ENCODE measurements at regions not wholly inside any gene's neighbourhood (a gene's known extent, or its start where the extent isn't known, plus 50 kb on each side); places are given as distances from the start of the nearest gene placed in this dataset.
A peak's percentile ranks its signal among the peaks of the same experiment; 100 is the strongest.

DNA sequence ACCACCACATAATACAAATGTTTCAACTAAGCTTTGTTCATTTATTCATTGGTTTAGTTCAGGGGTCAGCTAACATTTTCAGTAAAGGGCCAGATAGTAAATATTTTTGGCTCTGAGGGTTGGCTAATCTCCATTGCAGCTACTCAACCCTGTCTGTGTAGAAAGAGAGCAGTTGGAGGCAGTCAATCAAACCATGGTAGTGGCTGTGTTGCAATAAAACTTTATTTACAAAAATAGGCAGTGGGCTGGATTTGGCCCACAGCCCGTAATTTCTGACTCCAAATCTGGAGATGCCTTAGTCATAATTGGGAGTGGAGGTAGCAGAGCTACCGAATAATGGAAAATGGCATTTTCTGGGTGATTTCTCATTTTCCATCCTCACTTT lies 242.5 kb upstream of the ZFP64 start (continued):
- TF ChIP-seq CBFB (CRISPR knock-in tag; IDR thresholded peaks at IDR 0.05) (no peak), TGIF2 (CRISPR knock-in tag; IDR thresholded peaks at IDR 0.05) (no peak), HMG20A (CRISPR knock-in tag; IDR thresholded peaks at IDR 0.05; ENCODE audit: borderline replicate concordance) (peak; percentile 22; the same call in 1 of the 2 replicates), ZNF615 (CRISPR knock-in tag; IDR thresholded peaks at IDR 0.05; ENCODE audit: borderline replicate concordance) (no peak), ATF7-NPFF (CRISPR knock-in tag; IDR thresholded peaks at IDR 0.05; ENCODE audit: low read depth) (no peak), SP5 (CRISPR knock-in tag; IDR thresholded peaks at IDR 0.05; ENCODE audit: borderline replicate concordance, low read depth) (0 out of 2 replicates have a peak, but pooled peaks have one; percentile 18), ZSCAN29 (CRISPR knock-in tag; conservative IDR thresholded peaks at IDR 0.05) (0 out of 2 replicates have a peak, but pooled peaks have one; percentile 10), ZNF501 (CRISPR knock-in tag; IDR thresholded peaks at IDR 0.05) (0 out of 2 replicates have a peak, but pooled peaks have one; percentile 19), ZKSCAN8 (CRISPR knock-in tag; IDR thresholded peaks at IDR 0.05; ENCODE audit: borderline replicate concordance) (no peak), ONECUT2 (CRISPR knock-in tag; IDR thresholded peaks at IDR 0.05) (no peak), ZNF7 (CRISPR knock-in tag; IDR thresholded peaks at IDR 0.05) (no peak), TCF12 (IDR thresholded peaks at IDR 0.05) (no peak), TCF12 (CRISPR knock-in tag; IDR thresholded peaks at IDR 0.05) (peak; percentile 45; the same call in 1 of the 2 replicates)
- TF ChIP-seq, protein P1, sequence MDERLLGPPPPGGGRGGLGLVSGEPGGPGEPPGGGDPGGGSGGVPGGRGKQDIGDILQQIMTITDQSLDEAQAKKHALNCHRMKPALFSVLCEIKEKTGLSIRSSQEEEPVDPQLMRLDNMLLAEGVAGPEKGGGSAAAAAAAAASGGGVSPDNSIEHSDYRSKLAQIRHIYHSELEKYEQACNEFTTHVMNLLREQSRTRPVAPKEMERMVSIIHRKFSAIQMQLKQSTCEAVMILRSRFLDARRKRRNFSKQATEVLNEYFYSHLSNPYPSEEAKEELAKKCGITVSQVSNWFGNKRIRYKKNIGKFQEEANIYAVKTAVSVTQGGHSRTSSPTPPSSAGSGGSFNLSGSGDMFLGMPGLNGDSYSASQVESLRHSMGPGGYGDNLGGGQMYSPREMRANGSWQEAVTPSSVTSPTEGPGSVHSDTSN (CRISPR knock-in tag; IDR thresholded peaks at IDR 0.05) = peak; percentile 79
- TF ChIP-seq, protein P2, sequence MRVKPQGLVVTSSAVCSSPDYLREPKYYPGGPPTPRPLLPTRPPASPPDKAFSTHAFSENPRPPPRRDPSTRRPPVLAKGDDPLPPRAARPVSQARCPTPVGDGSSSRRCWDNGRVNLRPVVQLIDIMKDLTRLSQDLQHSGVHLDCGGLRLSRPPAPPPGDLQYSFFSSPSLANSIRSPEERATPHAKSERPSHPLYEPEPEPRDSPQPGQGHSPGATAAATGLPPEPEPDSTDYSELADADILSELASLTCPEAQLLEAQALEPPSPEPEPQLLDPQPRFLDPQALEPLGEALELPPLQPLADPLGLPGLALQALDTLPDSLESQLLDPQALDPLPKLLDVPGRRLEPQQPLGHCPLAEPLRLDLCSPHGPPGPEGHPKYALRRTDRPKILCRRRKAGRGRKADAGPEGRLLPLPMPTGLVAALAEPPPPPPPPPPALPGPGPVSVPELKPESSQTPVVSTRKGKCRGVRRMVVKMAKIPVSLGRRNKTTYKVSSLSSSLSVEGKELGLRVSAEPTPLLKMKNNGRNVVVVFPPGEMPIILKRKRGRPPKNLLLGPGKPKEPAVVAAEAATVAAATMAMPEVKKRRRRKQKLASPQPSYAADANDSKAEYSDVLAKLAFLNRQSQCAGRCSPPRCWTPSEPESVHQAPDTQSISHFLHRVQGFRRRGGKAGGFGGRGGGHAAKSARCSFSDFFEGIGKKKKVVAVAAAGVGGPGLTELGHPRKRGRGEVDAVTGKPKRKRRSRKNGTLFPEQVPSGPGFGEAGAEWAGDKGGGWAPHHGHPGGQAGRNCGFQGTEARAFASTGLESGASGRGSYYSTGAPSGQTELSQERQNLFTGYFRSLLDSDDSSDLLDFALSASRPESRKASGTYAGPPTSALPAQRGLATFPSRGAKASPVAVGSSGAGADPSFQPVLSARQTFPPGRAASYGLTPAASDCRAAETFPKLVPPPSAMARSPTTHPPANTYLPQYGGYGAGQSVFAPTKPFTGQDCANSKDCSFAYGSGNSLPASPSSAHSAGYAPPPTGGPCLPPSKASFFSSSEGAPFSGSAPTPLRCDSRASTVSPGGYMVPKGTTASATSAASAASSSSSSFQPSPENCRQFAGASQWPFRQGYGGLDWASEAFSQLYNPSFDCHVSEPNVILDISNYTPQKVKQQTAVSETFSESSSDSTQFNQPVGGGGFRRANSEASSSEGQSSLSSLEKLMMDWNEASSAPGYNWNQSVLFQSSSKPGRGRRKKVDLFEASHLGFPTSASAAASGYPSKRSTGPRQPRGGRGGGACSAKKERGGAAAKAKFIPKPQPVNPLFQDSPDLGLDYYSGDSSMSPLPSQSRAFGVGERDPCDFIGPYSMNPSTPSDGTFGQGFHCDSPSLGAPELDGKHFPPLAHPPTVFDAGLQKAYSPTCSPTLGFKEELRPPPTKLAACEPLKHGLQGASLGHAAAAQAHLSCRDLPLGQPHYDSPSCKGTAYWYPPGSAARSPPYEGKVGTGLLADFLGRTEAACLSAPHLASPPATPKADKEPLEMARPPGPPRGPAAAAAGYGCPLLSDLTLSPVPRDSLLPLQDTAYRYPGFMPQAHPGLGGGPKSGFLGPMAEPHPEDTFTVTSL (CRISPR knock-in tag; IDR thresholded peaks at IDR 0.05; ENCODE audit: borderline replicate concordance) = no peak
- TF ChIP-seq, protein P3, sequence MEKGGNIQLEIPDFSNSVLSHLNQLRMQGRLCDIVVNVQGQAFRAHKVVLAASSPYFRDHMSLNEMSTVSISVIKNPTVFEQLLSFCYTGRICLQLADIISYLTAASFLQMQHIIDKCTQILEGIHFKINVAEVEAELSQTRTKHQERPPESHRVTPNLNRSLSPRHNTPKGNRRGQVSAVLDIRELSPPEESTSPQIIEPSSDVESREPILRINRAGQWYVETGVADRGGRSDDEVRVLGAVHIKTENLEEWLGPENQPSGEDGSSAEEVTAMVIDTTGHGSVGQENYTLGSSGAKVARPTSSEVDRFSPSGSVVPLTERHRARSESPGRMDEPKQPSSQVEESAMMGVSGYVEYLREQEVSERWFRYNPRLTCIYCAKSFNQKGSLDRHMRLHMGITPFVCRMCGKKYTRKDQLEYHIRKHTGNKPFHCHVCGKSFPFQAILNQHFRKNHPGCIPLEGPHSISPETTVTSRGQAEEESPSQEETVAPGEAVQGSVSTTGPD (CRISPR knock-in tag; IDR thresholded peaks at IDR 0.05) = 0 out of 2 replicates have a peak, but pooled peaks have one; percentile 48
